OCI-LY3 (cell line): ENCODE measurements at regions not wholly inside any gene's neighbourhood (a gene's known extent, or its start where the extent isn't known, plus 50 kb on each side); places are given as distances from the start of the nearest gene placed in this dataset.

ENCODE experiments used
- H2AFZ ChIP-seq: fragments of 200-600, 300-600 bp; shearing (Covaris generic); 2 replicates; pipeline ENCODE4 v1.6.0; 2014; ENCODE audit warnings: antibody characterized with exemption, low read depth, low read length
- H3K27ac ChIP-seq: fragments of 200-600, 300-600 bp; sonication (generic); 2 replicates; pipeline ENCODE4 v1.5.1; 2014; ENCODE audit warnings: mild to moderate bottlenecking, low read length, moderate library complexity, mixed read lengths
- H3K27me3 ChIP-seq: fragments of 200-600, 300-600 bp; sonication (generic); 2 replicates; pipeline ENCODE4 v1.6.1; 2014; ENCODE audit warnings: low read depth, low read length, mixed read lengths
- H3K36me3 ChIP-seq: fragments of 200-600, 300-600 bp; sonication (generic); replicated peaks from 2 replicates; pipeline ENCODE3; 2014; ENCODE audit warnings: low read depth, low read length, mixed read lengths
- H3K4me1 ChIP-seq: fragments of 300-600, 200-600 bp; sonication (generic); 2 replicates; pipeline ENCODE4 v1.6.1; 2014; ENCODE audit warnings: low read length, mixed read lengths
- H3K4me2 ChIP-seq: fragments of 200-600, 300-600 bp; sonication (generic); 2 replicates; pipeline ENCODE4 v1.6.1; 2014; ENCODE audit warnings: low read length, mixed read lengths
- H3K4me3 ChIP-seq: fragments of 300-600, 200-600 bp; sonication (generic); 2 replicates; pipeline ENCODE4 v1.5.1; 2014; ENCODE audit warnings: antibody characterized with exemption, mild to moderate bottlenecking, low read length, moderate library complexity
- H3K79me2 ChIP-seq: fragments of 300-600, 200-600 bp; shearing (Covaris generic); 2 replicates; pipeline ENCODE4 v1.6.1; 2014; ENCODE audit warnings: mild to moderate bottlenecking, low read length, mixed read lengths
- H3K9ac ChIP-seq: fragments of 300-600, 200-600 bp; shearing (Covaris generic); 2 replicates; pipeline ENCODE4 v1.6.0; 2014; ENCODE audit warnings: mild to moderate bottlenecking, low read length, moderate library complexity
- H3K9me3 ChIP-seq: fragments of 200-600, 300-600 bp; shearing (Covaris generic); 2 replicates; pipeline ENCODE4 v1.6.1; 2014; ENCODE audit warnings: low read length, mixed read lengths; ENCODE audit not compliant: insufficient read depth
- H4K20me1 ChIP-seq: fragments of 200-600, 300-600 bp; sonication (generic); 2 replicates; pipeline ENCODE4 v1.6.1; 2016; ENCODE audit warnings: low read length, mixed read lengths; ENCODE audit not compliant: insufficient read depth
- CTCF ChIP-seq: fragments of 200-600, 300-600 bp; sonication (generic); IDR thresholded peaks from 2 replicates; pipeline ENCODE4 v1.5.1; 2014; ENCODE audit warnings: antibody characterized with exemption, low read length, low read depth
- EZH2phosphoT487 ChIP-seq: fragments of 200-600 bp; shearing (Covaris generic); IDR thresholded peaks from 2 replicates; pipeline ENCODE4 v1.6.1; 2018; ENCODE audit warnings: antibody characterized with exemption, mixed run types, low read depth

GRCh38 chr6:44672841-44673240 lies 285.3 kb downstream of the CDC5L start:
- Histone ChIP-seq H3K79me2 (no peaks in the 10 kb centered on the region), H3K36me3 (no peaks in the 10 kb centered on the region), H3K4me2 (no peak overlapping the region), H4K20me1 (no peaks in the 10 kb centered on the region), H3K9ac (no peak overlapping the region), H3K4me1 (peaks cover 13% of the 10 kb centered on the region), H3K4me3 (no peak overlapping the region), H3K27me3 (peaks cover 13% of the 10 kb centered on the region; the same call in 1 of the 2 replicates), H2AFZ (no peak overlapping the region), H3K9me3 (no peaks in the 10 kb centered on the region), H3K27ac (no peak overlapping the region)
- TF ChIP-seq CTCF (no peak), EZH2phosphoT487 (no peak)

GRCh38 chr6:44674226-44675155 lies 287.0 kb downstream of the CDC5L start:
- peaks cover 7% of the 10 kb centered on the region for H3K4me1 ChIP-seq
- H3K9ac ChIP-seq, result no peak overlapping the region
- H3K79me2 ChIP-seq, result no peaks in the 10 kb centered on the region
- no peak overlapping the region for H2AFZ ChIP-seq
- H3K27me3 ChIP-seq, result peaks cover 13% of the 10 kb centered on the region; the same call in 1 of the 2 replicates
- TF ChIP-seq CTCF (no peak), EZH2phosphoT487 (no peak)
- no peak overlapping the region for H3K4me3 ChIP-seq
- no peak overlapping the region for H3K4me2 ChIP-seq
- no peaks in the 10 kb centered on the region for H3K36me3 ChIP-seq
- no peaks in the 10 kb centered on the region for H4K20me1 ChIP-seq
- H3K9me3 ChIP-seq, result no peaks in the 10 kb centered on the region
- H3K27ac ChIP-seq, result no peak overlapping the region

GRCh38 chr6:44675449-44675848 lies 287.9 kb downstream of the CDC5L start:
- no peak overlapping the region for H3K27ac ChIP-seq
- no peak overlapping the region for H2AFZ ChIP-seq
- peaks cover 10% of the 10 kb centered on the region for H3K4me1 ChIP-seq
- H3K9me3 ChIP-seq, result no peaks in the 10 kb centered on the region
- H3K4me2 ChIP-seq, result no peak overlapping the region
- H3K27me3 ChIP-seq, result peaks cover 13% of the 10 kb centered on the region; the same call in 1 of the 2 replicates
- H3K79me2 ChIP-seq, result no peaks in the 10 kb centered on the region
- no peak overlapping the region for H3K4me3 ChIP-seq
- H3K36me3 ChIP-seq, result no peaks in the 10 kb centered on the region
- TF ChIP-seq CTCF (no peak), EZH2phosphoT487 (no peak)
- H3K9ac ChIP-seq, result no peak overlapping the region
- no peaks in the 10 kb centered on the region for H4K20me1 ChIP-seq

- TF ChIP-seq EZH2phosphoT487 (no peak), CTCF (no peak)
- no peak overlapping the region for H2AFZ ChIP-seq
- no peaks in the 10 kb centered on the region for H3K9me3 ChIP-seq
- peaks cover 5% of the 10 kb centered on the region for H3K4me1 ChIP-seq
- no peaks in the 10 kb centered on the region for H3K79me2 ChIP-seq
- no peak overlapping the region for H3K9ac ChIP-seq
- H4K20me1 ChIP-seq, result no peaks in the 10 kb centered on the region
- H3K27me3 ChIP-seq, result peaks cover 13% of the 10 kb centered on the region; the same call in 1 of the 2 replicates
- H3K4me3 ChIP-seq, result no peak overlapping the region
- no peaks in the 10 kb centered on the region for H3K36me3 ChIP-seq
- H3K4me2 ChIP-seq, result no peak overlapping the region
- no peak overlapping the region for H3K27ac ChIP-seq
Measured at GRCh38 chr6:44676246-44676790, 288.8 kb downstream of the CDC5L start.
